ENCODE measurements at regions not wholly inside any gene's neighbourhood (a gene's known extent, or its start where the extent isn't known, plus 50 kb on each side); places are given as distances from the start of the nearest gene placed in this dataset.
"Not testable (repeated sequence)": the region's sequence is repeated elsewhere in the genome, so short reads cannot be mapped to it uniquely, and the experiment has no call there.

- WGBS, 2 donors (ENCODE audit: low coverage in 1 of 2) = 83 to 98% methylated on average over 1 of the region's 1 CpG
- in situ Hi-C loops (cut with MboI; ENCODE audit: low pct_ligation_motif_present in 1 of 4, low pct_unique_long_range_greater_than_20kb in 1 of 4, low sequenced_read_pairs in 3 of 4) = no loop called here
Measured at GRCh38 chr13:90645582-90645981, 701.9 kb upstream of the MIR17HG start.

GRCh38 chr13:90648497-90648896, 699.0 kb upstream of the MIR17HG start:
- H3K27me3 ChIP-seq = no peaks in the 10 kb centered on the region
- DNase-seq = no peak
- H3K36me3 ChIP-seq = no peaks in the 10 kb centered on the region
- H3K4me3 ChIP-seq = no peak overlapping the region
- no peaks in the 10 kb centered on the region for H3K9me3 ChIP-seq
- no peaks in the 10 kb centered on the region for H3K4me1 ChIP-seq
- intact Hi-C loops (cut with DNase I; ENCODE audit: low total_unique reads) = no loop called here
- in situ Hi-C loops (cut with MboI; ENCODE audit: low pct_ligation_motif_present in 1 of 4, low pct_unique_long_range_greater_than_20kb in 1 of 4, low sequenced_read_pairs in 3 of 4) = no loop called here
- TF ChIP-seq EP300 (IDR thresholded peaks at IDR 0.05; ENCODE audit: low read depth) = no peak
- TF ChIP-seq POLR2AphosphoS5 (IDR thresholded peaks at IDR 0.05) = no peak
- no peak for TF ChIP-seq POLR2A (IDR thresholded peaks at IDR 0.05)
- no peak overlapping the region for H3K27ac ChIP-seq

More at GRCh38 chr13:90645582-90645981, 701.9 kb upstream of the MIR17HG start:
- H3K27me3 ChIP-seq = no peaks in the 10 kb centered on the region
- H3K27ac ChIP-seq = no peak overlapping the region
- H3K36me3 ChIP-seq = no peaks in the 10 kb centered on the region
- H3K4me1 ChIP-seq = no peaks in the 10 kb centered on the region
- intact Hi-C loops (cut with DNase I; ENCODE audit: low total_unique reads) = no loop called here
- no peak overlapping the region for H3K4me3 ChIP-seq
- DNase-seq = no peak
- H3K9me3 ChIP-seq = no peaks in the 10 kb centered on the region
- TF ChIP-seq EP300 (IDR thresholded peaks at IDR 0.05; ENCODE audit: low read depth) (no peak), POLR2AphosphoS5 (IDR thresholded peaks at IDR 0.05) (no peak), CTCF (IDR thresholded peaks at IDR 0.05) (no peak), POLR2A (IDR thresholded peaks at IDR 0.05) (no peak)

- intact Hi-C loops (cut with DNase I; ENCODE audit: low total_unique reads) (no loop called here), in situ Hi-C loops (cut with MboI; ENCODE audit: low pct_ligation_motif_present in 1 of 4, low pct_unique_long_range_greater_than_20kb in 1 of 4, low sequenced_read_pairs in 3 of 4) (no loop called here)
- TF ChIP-seq CTCF (IDR thresholded peaks at IDR 0.05) (no peak), POLR2A (IDR thresholded peaks at IDR 0.05) (no peak), POLR2AphosphoS5 (IDR thresholded peaks at IDR 0.05) (no peak), EP300 (IDR thresholded peaks at IDR 0.05; ENCODE audit: low read depth) (no peak)
- DNase-seq = no peak
- no peaks in the 10 kb centered on the region for H3K36me3 ChIP-seq
- no peak overlapping the region for H3K27ac ChIP-seq
- no peaks in the 10 kb centered on the region for H3K4me1 ChIP-seq
- H3K9me3 ChIP-seq = no peaks in the 10 kb centered on the region
- H3K27me3 ChIP-seq = no peaks in the 10 kb centered on the region
- H3K4me3 ChIP-seq = no peak overlapping the region
Measured at GRCh38 chr13:90652036-90652435, 695.5 kb upstream of the MIR17HG start.

GRCh38 chr13:90654970-90655369, 692.5 kb upstream of the MIR17HG start:
- in situ Hi-C loops (cut with MboI; ENCODE audit: low pct_ligation_motif_present in 1 of 4, low pct_unique_long_range_greater_than_20kb in 1 of 4, low sequenced_read_pairs in 3 of 4) = no loop called here
- no peak overlapping the region for H3K4me3 ChIP-seq
- no peaks in the 10 kb centered on the region for H3K27me3 ChIP-seq
- no peaks in the 10 kb centered on the region for H3K9me3 ChIP-seq
- no peaks in the 10 kb centered on the region for H3K36me3 ChIP-seq
- no peaks in the 10 kb centered on the region for H3K4me1 ChIP-seq
- intact Hi-C loops (cut with DNase I; ENCODE audit: low total_unique reads) = no loop called here
- TF ChIP-seq EP300 (IDR thresholded peaks at IDR 0.05; ENCODE audit: low read depth) (no peak), POLR2AphosphoS5 (IDR thresholded peaks at IDR 0.05) (no peak), POLR2A (IDR thresholded peaks at IDR 0.05) (no peak)
- WGBS, 2 donors (ENCODE audit: low coverage in 1 of 2) = 95% methylated on average over 1 of the region's 1 CpG
- no peak overlapping the region for H3K27ac ChIP-seq
- DNase-seq = no peak

GRCh38 chr13:90664200-90664599, 683.3 kb upstream of the MIR17HG start:
- DNase-seq; H3K4me3 ChIP-seq; intact Hi-C loops (cut with DNase I; ENCODE audit: low total_unique reads); in situ Hi-C loops (cut with MboI; ENCODE audit: low pct_ligation_motif_present in 1 of 4, low pct_unique_long_range_greater_than_20kb in 1 of 4, low sequenced_read_pairs in 3 of 4); H3K27me3 ChIP-seq; H3K36me3 ChIP-seq; H3K9me3 ChIP-seq; H3K4me1 ChIP-seq; H3K27ac ChIP-seq: not testable (repeated sequence)
- WGBS, 2 donors (ENCODE audit: low coverage in 1 of 2) = 80% methylated on average over 14 of the region's 14 CpGs; no CpG with 5 or more reads in 1 of the 2 donors

- Histone ChIP-seq H3K4me3 (no peak overlapping the region), H3K27me3 (no peaks in the 10 kb centered on the region), H3K4me1 (no peaks in the 10 kb centered on the region), H3K27ac (no peak overlapping the region), H3K9me3 (no peaks in the 10 kb centered on the region), H3K36me3 (no peaks in the 10 kb centered on the region)
- TF ChIP-seq EP300 (IDR thresholded peaks at IDR 0.05; ENCODE audit: low read depth) (no peak), CTCF (IDR thresholded peaks at IDR 0.05) (no peak)
- 89 to 91% methylated on average over 1 of the region's 1 CpG for WGBS, 2 donors (ENCODE audit: low coverage in 1 of 2)
- in situ Hi-C loops (cut with MboI; ENCODE audit: low pct_ligation_motif_present in 1 of 4, low pct_unique_long_range_greater_than_20kb in 1 of 4, low sequenced_read_pairs in 3 of 4) (no loop called here), intact Hi-C loops (cut with DNase I; ENCODE audit: low total_unique reads) (no loop called here)
- DNase-seq = no peak
Measured at GRCh38 chr13:90673746-90674145, 673.7 kb upstream of the MIR17HG start.
